ENCODE measurements at regions not wholly inside any gene's neighbourhood (a gene's known extent, or its start where the extent isn't known, plus 50 kb on each side); places are given as distances from the start of the nearest gene placed in this dataset.

GRCh38 chr7:13032084-13032483 is 344.7 kb downstream of the ARL4A start:
- no peak overlapping the region for H3K27ac ChIP-seq (ENCODE audit: low read length)
- H3K9me2 ChIP-seq (replicated peaks; ENCODE audit: insufficient read depth, low read length) = no peaks in the 10 kb centered on the region
- H3K9ac ChIP-seq (ENCODE audit: low read length) = no peak overlapping the region
- H3K79me2 ChIP-seq (ENCODE audit: low read length) = no peaks in the 10 kb centered on the region
- TF ChIP-seq EZH2phosphoT487 (IDR thresholded peaks at IDR 0.05; ENCODE audit: low read length) = no peak
- no peak for TF ChIP-seq CTCF (IDR thresholded peaks at IDR 0.05; ENCODE audit: low read length)
- no peak for TF ChIP-seq EZH2 (optimal IDR thresholded peaks at IDR 0.05; ENCODE audit: low read depth, low read length)
- H4K20me1 ChIP-seq (ENCODE audit: insufficient read depth, low read length) = no peaks in the 10 kb centered on the region
- H3K4me3 ChIP-seq (ENCODE audit: low read length) = no peak overlapping the region
- H3F3A ChIP-seq (ENCODE audit: insufficient read depth, low read length) = no peaks in the 10 kb centered on the region
- no peak for DNase-seq
- no peaks in the 10 kb centered on the region for H3K4me1 ChIP-seq (ENCODE audit: low read length)
- H3K4me2 ChIP-seq (ENCODE audit: low read depth, low read length) = no peak overlapping the region
- no peaks in the 10 kb centered on the region for H3K27me3 ChIP-seq (replicated peaks; ENCODE audit: insufficient read depth, low read length)
- no peaks in the 10 kb centered on the region for H3K9me3 ChIP-seq (replicated peaks; ENCODE audit: insufficient read depth, low read length)
- no peak overlapping the region for H2AFZ ChIP-seq (ENCODE audit: low read length)
- no peaks in the 10 kb centered on the region for H3K36me3 ChIP-seq (replicated peaks; ENCODE audit: insufficient read depth, low read length)

GRCh38 chr7:13032576-13032975 is 345.1 kb downstream of the ARL4A start:
- H3K4me3 ChIP-seq (ENCODE audit: low read length) = no peak overlapping the region
- H3K9me2 ChIP-seq (replicated peaks; ENCODE audit: insufficient read depth, low read length) = no peaks in the 10 kb centered on the region
- no peak overlapping the region for H3K4me2 ChIP-seq (ENCODE audit: low read depth, low read length)
- H3K27ac ChIP-seq (ENCODE audit: low read length) = no peak overlapping the region
- H3K9ac ChIP-seq (ENCODE audit: low read length) = no peak overlapping the region
- H3K36me3 ChIP-seq (replicated peaks; ENCODE audit: insufficient read depth, low read length) = no peaks in the 10 kb centered on the region
- no peaks in the 10 kb centered on the region for H3K79me2 ChIP-seq (ENCODE audit: low read length)
- no peaks in the 10 kb centered on the region for H3K4me1 ChIP-seq (ENCODE audit: low read length)
- no peaks in the 10 kb centered on the region for H3K27me3 ChIP-seq (replicated peaks; ENCODE audit: insufficient read depth, low read length)
- H4K20me1 ChIP-seq (ENCODE audit: insufficient read depth, low read length) = no peaks in the 10 kb centered on the region
- H2AFZ ChIP-seq (ENCODE audit: low read length) = no peak overlapping the region
- TF ChIP-seq EZH2 (optimal IDR thresholded peaks at IDR 0.05; ENCODE audit: low read depth, low read length) (no peak), CTCF (IDR thresholded peaks at IDR 0.05; ENCODE audit: low read length) (no peak), EZH2phosphoT487 (IDR thresholded peaks at IDR 0.05; ENCODE audit: low read length) (no peak)
- no peaks in the 10 kb centered on the region for H3K9me3 ChIP-seq (replicated peaks; ENCODE audit: insufficient read depth, low read length)
- H3F3A ChIP-seq (ENCODE audit: insufficient read depth, low read length) = no peaks in the 10 kb centered on the region
- DNase-seq = no peak

GRCh38 chr7:13034693-13035092 is 347.3 kb downstream of the ARL4A start:
- Histone ChIP-seq H3F3A (ENCODE audit: insufficient read depth, low read length) (no peaks in the 10 kb centered on the region), H3K9ac (ENCODE audit: low read length) (no peak overlapping the region), H3K9me3 (replicated peaks; ENCODE audit: insufficient read depth, low read length) (no peaks in the 10 kb centered on the region), H3K27ac (ENCODE audit: low read length) (no peak overlapping the region), H2AFZ (ENCODE audit: low read length) (no peak overlapping the region), H4K20me1 (ENCODE audit: insufficient read depth, low read length) (no peaks in the 10 kb centered on the region), H3K4me1 (ENCODE audit: low read length) (no peaks in the 10 kb centered on the region), H3K9me2 (replicated peaks; ENCODE audit: insufficient read depth, low read length) (no peaks in the 10 kb centered on the region), H3K27me3 (replicated peaks; ENCODE audit: insufficient read depth, low read length) (no peaks in the 10 kb centered on the region), H3K79me2 (ENCODE audit: low read length) (no peaks in the 10 kb centered on the region), H3K4me3 (ENCODE audit: low read length) (no peak overlapping the region), H3K36me3 (replicated peaks; ENCODE audit: insufficient read depth, low read length) (no peaks in the 10 kb centered on the region), H3K4me2 (ENCODE audit: low read depth, low read length) (no peak overlapping the region)
- TF ChIP-seq EZH2 (optimal IDR thresholded peaks at IDR 0.05; ENCODE audit: low read depth, low read length) = no peak
- TF ChIP-seq CTCF (IDR thresholded peaks at IDR 0.05; ENCODE audit: low read length) = no peak
- TF ChIP-seq EZH2phosphoT487 (IDR thresholded peaks at IDR 0.05; ENCODE audit: low read length) = no peak
- DNase-seq = no peak
